OCI-LY1 (cell line): ENCODE measurements at regions not wholly inside any gene's neighbourhood (a gene's known extent, or its start where the extent isn't known, plus 50 kb on each side); places are given as distances from the start of the nearest gene placed in this dataset.

ENCODE experiments used
- H2AFZ ChIP-seq: fragments of 200-600 bp; sonication (generic), shearing (Covaris generic); 2 replicates; pipeline ENCODE4 v1.6.0; 2014; ENCODE audit warnings: antibody characterized with exemption, mild to moderate bottlenecking, low read length
- H3F3A ChIP-seq: fragments of 200-600 bp; sonication (generic), shearing (Covaris generic); 2 replicates; pipeline ENCODE4 v1.6.0; 2014; ENCODE audit warnings: mild to moderate bottlenecking, antibody characterized with exemption, low read length, moderate library complexity; ENCODE audit not compliant: insufficient read depth
- H3K27ac ChIP-seq: fragments of 200-600 bp; sonication (generic); 2 replicates; pipeline ENCODE4 v1.5.1; 2014; ENCODE audit warnings: low read length, mixed run types, mild to moderate bottlenecking, low read depth; ENCODE audit not compliant: poor library complexity, severe bottlenecking
- H3K27me3 ChIP-seq: fragments of 200-600 bp; sonication (generic); 2 replicates; pipeline ENCODE4 v1.6.0; 2014; ENCODE audit warnings: antibody characterized with exemption, mild to moderate bottlenecking, low read length, moderate library complexity; ENCODE audit not compliant: insufficient read depth
- H3K36me3 ChIP-seq: fragments of 200-600 bp; sonication (generic); 2 replicates; pipeline ENCODE4 v1.6.1; 2014; ENCODE audit warnings: mild to moderate bottlenecking, antibody characterized with exemption, low read length, moderate library complexity, mixed read lengths; ENCODE audit not compliant: insufficient read depth
- H3K4me1 ChIP-seq: fragments of 200-600 bp; sonication (generic); 2 replicates; pipeline ENCODE4 v1.5.1; 2014; ENCODE audit warnings: mild to moderate bottlenecking, low read length, moderate library complexity; ENCODE audit not compliant: insufficient read depth, severe bottlenecking
- H3K4me2 ChIP-seq: fragments of 200-600 bp; sonication (generic), shearing (Covaris generic); 2 replicates; pipeline ENCODE4 v1.6.1; 2014; ENCODE audit warnings: low read length
- H3K4me3 ChIP-seq: fragments of 200-600 bp; sonication (generic); 2 replicates; pipeline ENCODE4 v1.5.1; 2014; ENCODE audit warnings: low read length, low read depth, mild to moderate bottlenecking, mixed read lengths; ENCODE audit not compliant: poor library complexity, severe bottlenecking
- H3K79me2 ChIP-seq: fragments of 200-600 bp; shearing (Covaris generic); 2 replicates; pipeline ENCODE4 v1.6.1; 2016; ENCODE audit warnings: mixed run types, low read length, mixed read lengths; ENCODE audit not compliant: insufficient read depth
- H3K9ac ChIP-seq: fragments of 200-600 bp; sonication (generic), shearing (Covaris generic); 2 replicates; pipeline ENCODE4 v1.6.1; 2014; ENCODE audit warnings: mild to moderate bottlenecking, low read length, mixed read lengths
- H3K9me2 ChIP-seq: fragments of 200-600 bp; sonication (generic), shearing (Covaris generic); 2 replicates; pipeline ENCODE4 v1.6.1; 2014; ENCODE audit warnings: low read depth, mild to moderate bottlenecking, low read length, mixed read lengths
- H3K9me3 ChIP-seq: fragments of 200-600 bp; shearing (Covaris generic); 2 replicates; pipeline ENCODE4 v1.6.1; 2014; ENCODE audit warnings: low read length, mixed read lengths
- H4K20me1 ChIP-seq: fragments of 200-600 bp; sonication (generic), shearing (Covaris generic); 2 replicates; pipeline ENCODE4 v1.6.0; 2016; ENCODE audit warnings: mild to moderate bottlenecking, low read length; ENCODE audit not compliant: insufficient read depth
- EZH2 ChIP-seq: fragments of 200-600 bp; sonication (generic), shearing (Covaris generic); IDR thresholded peaks from 2 replicates; pipeline ENCODE4 v1.8.0; 2017; ENCODE audit warnings: borderline replicate concordance, mixed run types, mild to moderate bottlenecking, antibody characterized with exemption, low read length, moderate library complexity, mixed read lengths
- TF ChIP-seq, protein P1 (sequence below): fragments of 200-600 bp; sonication (generic), shearing (Covaris generic); IDR thresholded peaks from 2 replicates; pipeline ENCODE4 v1.5.1; 2017; ENCODE audit warnings: mild to moderate bottlenecking, antibody characterized with exemption, low read length, moderate library complexity, mixed read lengths

DNA sequence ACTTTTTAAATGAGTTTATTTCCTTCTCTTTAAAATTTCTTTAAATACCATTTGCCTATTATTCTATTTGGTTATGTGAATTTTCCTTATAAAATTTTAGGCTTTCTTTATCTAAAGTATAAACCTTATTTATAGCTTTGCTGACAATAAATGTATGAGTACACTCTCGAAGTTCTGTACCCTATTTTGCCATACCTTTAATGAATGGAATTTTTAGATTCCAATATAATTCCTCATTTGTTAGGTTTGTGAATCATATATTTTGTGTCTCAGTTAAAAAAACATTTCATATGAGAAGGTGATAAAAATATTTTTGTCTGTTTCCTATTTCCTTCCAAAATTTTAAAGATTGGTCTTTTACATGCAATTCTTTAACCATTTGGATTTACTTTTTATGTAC lies 427.4 kb upstream of the SLC8A1 start:
- no peak overlapping the region for H3K9ac ChIP-seq
- no peak overlapping the region for H3K4me2 ChIP-seq
- no peak overlapping the region for H3K4me3 ChIP-seq
- no peak overlapping the region for H3K27ac ChIP-seq
- H3K36me3 ChIP-seq = no peaks in the 10 kb centered on the region
- no peaks in the 10 kb centered on the region for H3F3A ChIP-seq
- H3K27me3 ChIP-seq = no peaks in the 10 kb centered on the region
- no peaks in the 10 kb centered on the region for H4K20me1 ChIP-seq
- H3K4me1 ChIP-seq = no peaks in the 10 kb centered on the region
- TF ChIP-seq EZH2 = no peak
- TF ChIP-seq, protein P1, sequence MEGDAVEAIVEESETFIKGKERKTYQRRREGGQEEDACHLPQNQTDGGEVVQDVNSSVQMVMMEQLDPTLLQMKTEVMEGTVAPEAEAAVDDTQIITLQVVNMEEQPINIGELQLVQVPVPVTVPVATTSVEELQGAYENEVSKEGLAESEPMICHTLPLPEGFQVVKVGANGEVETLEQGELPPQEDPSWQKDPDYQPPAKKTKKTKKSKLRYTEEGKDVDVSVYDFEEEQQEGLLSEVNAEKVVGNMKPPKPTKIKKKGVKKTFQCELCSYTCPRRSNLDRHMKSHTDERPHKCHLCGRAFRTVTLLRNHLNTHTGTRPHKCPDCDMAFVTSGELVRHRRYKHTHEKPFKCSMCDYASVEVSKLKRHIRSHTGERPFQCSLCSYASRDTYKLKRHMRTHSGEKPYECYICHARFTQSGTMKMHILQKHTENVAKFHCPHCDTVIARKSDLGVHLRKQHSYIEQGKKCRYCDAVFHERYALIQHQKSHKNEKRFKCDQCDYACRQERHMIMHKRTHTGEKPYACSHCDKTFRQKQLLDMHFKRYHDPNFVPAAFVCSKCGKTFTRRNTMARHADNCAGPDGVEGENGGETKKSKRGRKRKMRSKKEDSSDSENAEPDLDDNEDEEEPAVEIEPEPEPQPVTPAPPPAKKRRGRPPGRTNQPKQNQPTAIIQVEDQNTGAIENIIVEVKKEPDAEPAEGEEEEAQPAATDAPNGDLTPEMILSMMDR = no peak
- H3K9me2 ChIP-seq = no peaks in the 10 kb centered on the region
- H3K9me3 ChIP-seq = no peaks in the 10 kb centered on the region
- no peak overlapping the region for H2AFZ ChIP-seq
- H3K79me2 ChIP-seq = no peaks in the 10 kb centered on the region

DNA sequence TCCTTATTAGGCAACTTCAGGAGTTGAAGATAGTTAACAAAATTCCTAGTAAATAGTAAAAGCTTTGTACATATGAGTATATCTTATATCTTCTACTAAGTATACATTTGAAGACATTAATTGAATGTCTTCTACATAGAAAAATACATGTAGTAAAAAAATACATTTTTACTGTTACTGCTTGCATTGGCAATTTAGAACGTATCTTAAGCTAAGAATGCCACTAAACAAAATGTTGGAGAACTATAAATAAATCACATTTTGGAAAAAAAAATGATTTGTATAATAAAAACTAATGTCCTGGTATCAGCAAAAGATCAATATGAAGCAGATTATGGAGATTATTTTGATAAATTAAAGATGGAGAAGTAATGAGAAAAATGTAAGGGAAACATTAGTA lies 434.2 kb upstream of the SLC8A1 start:
- Histone ChIP-seq H3F3A (no peaks in the 10 kb centered on the region), H3K79me2 (no peaks in the 10 kb centered on the region), H3K36me3 (no peaks in the 10 kb centered on the region), H2AFZ (no peak overlapping the region), H3K4me1 (no peaks in the 10 kb centered on the region), H3K9ac (no peak overlapping the region), H3K9me2 (no peaks in the 10 kb centered on the region), H3K9me3 (no peaks in the 10 kb centered on the region), H3K27ac (no peak overlapping the region), H3K4me2 (no peak overlapping the region), H4K20me1 (no peaks in the 10 kb centered on the region), H3K4me3 (no peak overlapping the region), H3K27me3 (no peaks in the 10 kb centered on the region)
- no peak for TF ChIP-seq EZH2
- TF ChIP-seq, protein P1 = no peak

DNA sequence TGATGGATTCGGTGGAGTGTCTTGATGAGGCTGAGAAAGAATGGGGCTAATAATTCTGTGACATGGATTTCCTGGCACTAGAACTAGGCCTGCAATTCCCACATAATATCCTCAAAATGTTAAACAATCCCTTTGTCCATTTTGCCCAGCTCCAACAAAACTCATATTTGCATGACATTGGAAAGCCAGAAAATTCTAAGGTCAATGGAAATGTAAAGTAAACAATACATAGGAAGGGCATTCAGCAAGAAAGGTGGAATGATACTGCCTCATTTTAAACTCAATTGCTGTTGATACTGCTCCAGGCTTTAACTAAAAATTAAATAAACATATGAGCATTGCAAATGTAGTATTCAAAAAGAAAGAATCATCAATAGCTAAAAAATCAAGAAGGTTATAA lies 434.8 kb upstream of the SLC8A1 start:
- H3F3A ChIP-seq = no peaks in the 10 kb centered on the region
- H3K4me1 ChIP-seq = no peaks in the 10 kb centered on the region
- no peaks in the 10 kb centered on the region for H3K9me2 ChIP-seq
- H3K9me3 ChIP-seq = no peaks in the 10 kb centered on the region
- no peaks in the 10 kb centered on the region for H3K27me3 ChIP-seq
- no peak overlapping the region for H3K4me2 ChIP-seq
- no peaks in the 10 kb centered on the region for H3K36me3 ChIP-seq
- no peak overlapping the region for H3K4me3 ChIP-seq
- TF ChIP-seq, protein P1 = no peak
- TF ChIP-seq EZH2 = no peak
- no peak overlapping the region for H2AFZ ChIP-seq
- no peak overlapping the region for H3K9ac ChIP-seq
- H3K79me2 ChIP-seq = no peaks in the 10 kb centered on the region
- no peaks in the 10 kb centered on the region for H4K20me1 ChIP-seq
- no peak overlapping the region for H3K27ac ChIP-seq
